HFF-Myc (cell line): ENCODE measurements at regions not wholly inside any gene's neighbourhood (a gene's known extent, or its start where the extent isn't known, plus 50 kb on each side); places are given as distances from the start of the nearest gene placed in this dataset.

Experiments used
- DNase-seq: peaks from one replicate; pipeline ENCODE4 v3.0.0-alpha.2; 2011; ENCODE audit warnings: low read depth; ENCODE audit errors: extremely low read depth
- H3K4me3 ChIP-seq: replicated peaks from 2 replicates; pipeline ENCODE4 v1.5.1; 2011; ENCODE audit warnings: low read depth, mild to moderate bottlenecking, control low read depth, low read length
- CTCF ChIP-seq: IDR thresholded peaks from 2 replicates; pipeline ENCODE4 v1.5.1; 2012; ENCODE audit warnings: mild to moderate bottlenecking, low read depth, low read length, control low read depth; ENCODE audit errors: missing control alignments

- H3K4me3 ChIP-seq, result no peak overlapping the region
- no peak for TF ChIP-seq CTCF
- DNase-seq, result no peak
Measured at GRCh38 chr1:93749894-93750301, 68.3 kb upstream of the BCAR3 start.

GRCh38 chr1:93749487-93749886, 67.8 kb upstream of the BCAR3 start:
- no peak for TF ChIP-seq CTCF
- H3K4me3 ChIP-seq, result no peak overlapping the region
- DNase-seq, result no peak

- no peak for DNase-seq
- TF ChIP-seq CTCF, result no peak
- no peak overlapping the region for H3K4me3 ChIP-seq
Measured at GRCh38 chr1:93746021-93746812, 64.6 kb upstream of the BCAR3 start.

- DNase-seq, result no peak
- H3K4me3 ChIP-seq, result no peak overlapping the region
- TF ChIP-seq CTCF, result no peak
Measured at GRCh38 chr1:93744299-93744988, 62.8 kb upstream of the BCAR3 start.

- DNase-seq, result no peak
- no peak for TF ChIP-seq CTCF
- H3K4me3 ChIP-seq, result no peak overlapping the region
Measured at GRCh38 chr1:93743465-93743864, 61.8 kb upstream of the BCAR3 start.

GRCh38 chr1:93740601-93741031, 59.0 kb upstream of the BCAR3 start:
- no peak overlapping the region for H3K4me3 ChIP-seq
- no peak for DNase-seq
- no peak for TF ChIP-seq CTCF
